T-cell (primary cell): ENCODE measurements at regions not wholly inside any gene's neighbourhood (a gene's known extent, or its start where the extent isn't known, plus 50 kb on each side); places are given as distances from the start of the nearest gene placed in this dataset.

Source experiments
- ATAC-seq, 4 experiments: fragments of 200-7000 bp in 3 of 4; fragments of 150-1000 bp in 1 of 4; cut with Tn5 transposase; replicated peaks in 1 of 4; 1 replicate in 3 of 4; 2 replicates in 1 of 4; pipeline ENCODE4 v1.10.0; 2021; ENCODE audit warnings: moderate library complexity in 3 of 4, mild to moderate bottlenecking in 2 of 4, moderate number of reproducible peaks in 1 of 4
- CTCF ChIA-PET, 2 donors: fragments of 300-600 bp; sonication (Branson Sonifier 250); formaldehyde crosslinking; loops; one replicate each; lab custom pipeline; 2022; ENCODE audit warnings: antibody characterized with exemption in 2 of 2; lab: Charles Lee
- POLR2A ChIA-PET, 2 donors: fragments of 300-600 bp; sonication (Branson Sonifier 250); formaldehyde crosslinking; loops; one replicate each; lab custom pipeline; 2022; ENCODE audit warnings: antibody characterized with exemption in 2 of 2; lab: Charles Lee
- DNase-seq, 35 experiments: peaks; one replicate each; pipeline versions ENCODE4 v3.0.0 to v3.0.0-alpha.2; 2013 to 2023
- H3K27ac ChIP-seq: one replicate; pipeline ENCODE4 v1.5.1; 2013; ENCODE audit warnings: low read length
- H3K27me3 ChIP-seq, 2 experiments: replicated peaks in 1 of 2; 1 replicate in 1 of 2; 2 replicates in 1 of 2; pipeline versions ENCODE4 v1.6.1 to v1.7.0; 2013; ENCODE audit warnings: low read length in 1 of 2, mixed read lengths in 1 of 2; ENCODE audit not compliant: control insufficient read depth in 2 of 2, insufficient read depth in 2 of 2; ENCODE audit errors: extremely low read depth in 1 of 2
- H3K36me3 ChIP-seq, 2 donors: 1 replicate in 1 of 2; 2 replicates in 1 of 2; pipeline versions ENCODE4 v1.6.1 to v1.7.0; 2013; ENCODE audit warnings: low read length in 1 of 2; ENCODE audit not compliant: control insufficient read depth in 2 of 2, insufficient read depth in 1 of 2; ENCODE audit errors: extremely low read depth in 1 of 2
- H3K4me1 ChIP-seq, 2 experiments: 1 replicate in 1 of 2; 2 replicates in 1 of 2; pipeline versions ENCODE4 v1.6.1 to v1.7.0; 2013; ENCODE audit warnings: low read length in 2 of 2, mixed read lengths in 1 of 2; ENCODE audit not compliant: insufficient read depth in 2 of 2, control insufficient read depth in 1 of 2; ENCODE audit errors: extremely low read depth in 1 of 2
- H3K4me3 ChIP-seq, 2 donors: 1 replicate in 1 of 2; 2 replicates in 1 of 2; pipeline versions ENCODE4 v1.5.1 to v1.7.0; 2013; ENCODE audit warnings: mild to moderate bottlenecking in 2 of 2, low read length in 1 of 2, moderate library complexity in 1 of 2; ENCODE audit not compliant: control insufficient read depth in 1 of 2; ENCODE audit errors: extremely low read depth in 1 of 2
- H3K9me3 ChIP-seq: 2 replicates; pipeline ENCODE4 v1.7.0; 2013
- H3K27ac Mint-ChIP-seq, 2 donors: one replicate each; pipeline ENCODE4 v1.8.0; 2020 to 2021; ENCODE audit warnings: mild to moderate bottlenecking in 2 of 2, mixed read lengths in 2 of 2
- H3K27me3 Mint-ChIP-seq, 2 donors: one replicate each; pipeline ENCODE4 v1.8.0; 2021 to 2022; ENCODE audit warnings: mixed read lengths in 2 of 2
- H3K36me3 Mint-ChIP-seq: one replicate; pipeline ENCODE4 v1.8.0; 2021; ENCODE audit warnings: mixed read lengths
- H3K4me1 Mint-ChIP-seq, 3 donors: one replicate each; pipeline ENCODE4 v1.8.0; 2020 to 2022; ENCODE audit warnings: mixed read lengths in 3 of 3, mild to moderate bottlenecking in 1 of 3
- H3K4me3 Mint-ChIP-seq, 3 donors: one replicate each; pipeline ENCODE4 v1.8.0; 2020 to 2022; ENCODE audit warnings: mild to moderate bottlenecking in 3 of 3, mixed read lengths in 3 of 3, moderate library complexity in 3 of 3
- H3K9me3 Mint-ChIP-seq, 3 donors: one replicate each; pipeline ENCODE4 v1.8.0; 2020 to 2022; ENCODE audit warnings: mixed read lengths in 3 of 3
- WGBS: methylation state at CpG from one replicate; pipeline ENCODE4 v1.1.5; 2013; ENCODE audit warnings: missing lambda C conversion rate; ENCODE audit not compliant: insufficient coverage; 5-methylcytosine and 5-hydroxymethylcytosine counted together

GRCh38 chr15:99440551-99441443 is 125.0 kb upstream of the MEF2A start:
- Mint-ChIP-seq H3K4me3 (no peak overlapping the region), H3K9me3 (no peaks in the 10 kb centered on the region), H3K27ac (peak overlapping the region; percentile 71 to 88), H3K36me3 (no peaks in the 10 kb centered on the region), H3K27me3 (no peaks in the 10 kb centered on the region), H3K4me1 (peaks cover 56 to 80% (median 65%) of the 10 kb centered on the region in 3 donors)
- Histone ChIP-seq H3K36me3 (no peaks in the 10 kb centered on the region), H3K27me3 (peaks cover 0 to 11% of the 10 kb centered on the region in 2 experiments), H3K4me1 (peaks cover 49 to 68% of the 10 kb centered on the region in 2 experiments), H3K4me3 (no peak overlapping the region), H3K9me3 (no peaks in the 10 kb centered on the region), H3K27ac (no peak overlapping the region)
- DNase-seq (peak in 2 of 35 experiments; percentile 8 to 18), ATAC-seq (no peak)
- ChIA-PET CTCF (interaction anchor here in 1 of 2 donors (0.6 kb wide), 1 partner anchor 94 kb away, joined by 3 read pairs; no protein-coding TSS in a partner anchor), POLR2A (no interaction called here)
- WGBS: 88% methylated on average over 8 of the region's 20 CpGs

GRCh38 chr15:99441444-99441800 is 124.4 kb upstream of the MEF2A start:
- no peaks in the 10 kb centered on the region for H3K9me3 ChIP-seq
- H3K27me3 ChIP-seq: peaks cover 0 to 11% of the 10 kb centered on the region in 2 experiments
- H3K4me3 ChIP-seq: no peak overlapping the region
- Mint-ChIP-seq H3K36me3 (no peaks in the 10 kb centered on the region), H3K4me3 (no peak overlapping the region), H3K4me1 (peaks cover 55 to 78% (median 63%) of the 10 kb centered on the region in 3 donors), H3K27me3 (no peaks in the 10 kb centered on the region), H3K9me3 (no peaks in the 10 kb centered on the region), H3K27ac (peak overlapping the region; percentile 71 to 86)
- no peak overlapping the region for H3K27ac ChIP-seq
- no peaks in the 10 kb centered on the region for H3K36me3 ChIP-seq
- ChIA-PET CTCF (interaction anchor here in 1 of 2 donors (0.6 kb wide), 1 partner anchor 95 kb away, joined by 3 read pairs; no protein-coding TSS in a partner anchor), POLR2A (no interaction called here)
- ATAC-seq (no peak), DNase-seq (no peak)
- WGBS: 93% methylated on average over 5 of the region's 6 CpGs
- H3K4me1 ChIP-seq: peaks cover 45 to 64% of the 10 kb centered on the region in 2 experiments

GRCh38 chr15:99441871-99442251 is 123.9 kb upstream of the MEF2A start:
- no CpG with 5 or more reads among the region's 3 CpGs for WGBS
- peaks cover 51 to 76% (median 63%) of the 10 kb centered on the region in 3 donors for H3K4me1 Mint-ChIP-seq
- peaks cover 45 to 60% of the 10 kb centered on the region in 2 experiments for H3K4me1 ChIP-seq
- CTCF ChIA-PET: interaction anchor here in 1 of 2 donors (0.6 kb wide), 1 partner anchor 95 kb away, joined by 3 read pairs; no protein-coding TSS in a partner anchor
- no peaks in the 10 kb centered on the region for H3K27me3 Mint-ChIP-seq
- ATAC-seq: no peak
- no peak overlapping the region for H3K4me3 ChIP-seq
- H3K4me3 Mint-ChIP-seq: no peak overlapping the region
- H3K36me3 ChIP-seq: no peaks in the 10 kb centered on the region
- POLR2A ChIA-PET: no interaction called here
- peaks cover 0 to 11% of the 10 kb centered on the region in 2 experiments for H3K27me3 ChIP-seq
- peak in 2 of 35 experiments; percentile 5 to 16 for DNase-seq
- H3K36me3 Mint-ChIP-seq: no peaks in the 10 kb centered on the region
- no peaks in the 10 kb centered on the region for H3K9me3 Mint-ChIP-seq
- H3K9me3 ChIP-seq: no peaks in the 10 kb centered on the region
- peak overlapping the region; percentile 44 for H3K27ac ChIP-seq
- H3K27ac Mint-ChIP-seq: peak overlapping the region; percentile 84 to 96

- Mint-ChIP-seq H3K4me1 (peaks cover 46 to 72% (median 61%) of the 10 kb centered on the region in 3 donors), H3K36me3 (no peaks in the 10 kb centered on the region), H3K9me3 (no peaks in the 10 kb centered on the region), H3K27me3 (no peaks in the 10 kb centered on the region), H3K4me3 (peak overlapping the region in 1 of 3 donors; percentile 8), H3K27ac (peak overlapping the region; percentile 84 to 96)
- Histone ChIP-seq H3K4me1 (peaks cover 43 to 60% of the 10 kb centered on the region in 2 experiments), H3K27ac (peak overlapping the region; percentile 44), H3K9me3 (no peaks in the 10 kb centered on the region), H3K36me3 (no peaks in the 10 kb centered on the region), H3K27me3 (peaks cover 0 to 11% of the 10 kb centered on the region in 2 experiments), H3K4me3 (no peak overlapping the region)
- peak in 1 of 35 experiments; percentile 10 for DNase-seq
- ChIA-PET CTCF (no interaction called here), POLR2A (no interaction called here)
- WGBS: no CpG with 5 or more reads among the region's 14 CpGs
- no peak for ATAC-seq
Measured at GRCh38 chr15:99442252-99442897, 123.4 kb upstream of the MEF2A start.

GRCh38 chr15:99443056-99443756 is 122.6 kb upstream of the MEF2A start:
- ATAC-seq (no peak), DNase-seq (peak in 2 of 35 experiments; percentile 11 to 17)
- H3K27me3 Mint-ChIP-seq: no peaks in the 10 kb centered on the region
- CTCF ChIA-PET: interaction anchor here in 1 of 2 donors (0.6 kb wide), 1 partner anchor 47 kb away, joined by 3 read pairs; no protein-coding TSS in a partner anchor
- no peaks in the 10 kb centered on the region for H3K9me3 ChIP-seq
- no peaks in the 10 kb centered on the region for H3K36me3 ChIP-seq
- 90% methylated on average over 5 of the region's 10 CpGs for WGBS
- no peaks in the 10 kb centered on the region for H3K9me3 Mint-ChIP-seq
- peak overlapping the region; percentile 84 to 96 for H3K27ac Mint-ChIP-seq
- H3K36me3 Mint-ChIP-seq: no peaks in the 10 kb centered on the region
- H3K27me3 ChIP-seq: peaks cover 0 to 5% of the 10 kb centered on the region in 2 experiments
- H3K4me1 ChIP-seq: peaks cover 38 to 60% of the 10 kb centered on the region in 2 experiments
- POLR2A ChIA-PET: no interaction called here
- peaks cover 47 to 72% (median 62%) of the 10 kb centered on the region in 3 donors for H3K4me1 Mint-ChIP-seq
- no peak overlapping the region for H3K4me3 ChIP-seq
- H3K4me3 Mint-ChIP-seq: peak overlapping the region in 1 of 3 donors; percentile 67
- H3K27ac ChIP-seq: no peak overlapping the region
